ENCODE measurements at regions not wholly inside any gene's neighbourhood (a gene's known extent, or its start where the extent isn't known, plus 50 kb on each side); places are given as distances from the start of the nearest gene placed in this dataset.
"Not testable (repeated sequence)": the region's sequence is repeated elsewhere in the genome, so short reads cannot be mapped to it uniquely, and the experiment has no call there.

DNA sequence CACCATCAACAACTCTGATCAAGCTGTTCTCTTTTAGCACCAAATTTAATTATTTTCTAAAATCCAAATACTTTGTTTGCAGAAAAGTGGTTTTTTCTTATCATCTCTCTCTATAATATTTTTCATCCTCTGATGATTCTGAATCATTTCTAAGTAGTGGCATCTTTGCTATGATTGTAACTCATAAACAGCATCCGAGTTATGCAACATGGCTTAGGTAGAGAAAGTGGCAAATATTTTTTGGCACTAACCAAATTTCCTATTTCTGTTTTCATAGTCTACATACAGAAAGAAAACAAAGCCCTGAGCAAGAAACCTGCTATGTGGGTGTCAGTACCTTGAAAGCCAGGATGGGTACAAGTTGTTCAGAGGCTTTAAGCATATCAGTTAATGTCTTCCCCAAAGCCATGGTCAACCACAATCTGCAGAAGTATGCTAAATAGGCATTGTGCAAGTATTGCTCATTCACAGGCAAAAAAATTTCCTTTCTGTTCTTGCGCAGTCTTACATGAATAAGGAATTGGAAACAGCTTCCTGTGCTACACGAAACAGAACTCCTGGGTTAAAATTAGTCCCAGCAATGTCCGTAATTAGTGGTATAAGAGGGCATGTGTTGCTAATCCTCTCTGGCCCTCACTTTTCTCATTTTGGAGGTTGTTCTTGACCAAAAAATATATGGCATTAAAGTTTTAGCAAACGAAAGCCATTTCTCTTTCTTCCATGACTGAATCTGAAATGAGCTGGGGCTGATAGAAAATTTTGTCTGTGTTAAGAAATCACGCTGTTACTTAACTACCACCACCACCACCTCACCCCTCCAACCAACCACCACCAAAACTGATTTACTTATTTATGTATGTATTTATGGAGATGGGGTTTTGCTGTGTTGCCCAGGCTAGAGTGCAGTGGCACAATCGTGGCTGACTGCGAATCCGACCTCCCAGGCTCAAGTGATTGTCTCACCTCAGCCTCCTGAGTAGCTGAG lies 325.6 kb upstream of the MAGI2 start:
- no peak for DNase-seq (ENCODE audit: low spot score)

DNA sequence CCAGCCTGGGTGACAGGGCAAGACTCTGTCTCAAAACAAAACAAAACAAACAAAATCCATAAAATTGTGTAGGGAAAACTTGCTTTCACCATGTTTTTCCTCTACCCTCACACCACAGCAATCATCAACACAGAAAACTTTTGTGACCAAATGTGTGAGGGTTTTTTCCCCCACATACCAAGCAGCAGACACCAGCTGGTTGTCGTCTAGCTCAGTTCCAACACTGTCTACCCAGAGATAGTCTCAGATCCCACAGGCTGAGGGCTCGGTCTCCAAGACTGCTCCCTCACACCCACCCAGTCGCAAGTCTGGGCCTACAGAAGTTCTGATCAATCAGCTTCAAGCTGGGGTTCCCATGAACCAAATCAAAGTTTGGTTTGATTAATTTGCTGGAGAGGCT lies 322.4 kb upstream of the MAGI2 start:
- DNase-seq (ENCODE audit: low spot score): no peak

DNA sequence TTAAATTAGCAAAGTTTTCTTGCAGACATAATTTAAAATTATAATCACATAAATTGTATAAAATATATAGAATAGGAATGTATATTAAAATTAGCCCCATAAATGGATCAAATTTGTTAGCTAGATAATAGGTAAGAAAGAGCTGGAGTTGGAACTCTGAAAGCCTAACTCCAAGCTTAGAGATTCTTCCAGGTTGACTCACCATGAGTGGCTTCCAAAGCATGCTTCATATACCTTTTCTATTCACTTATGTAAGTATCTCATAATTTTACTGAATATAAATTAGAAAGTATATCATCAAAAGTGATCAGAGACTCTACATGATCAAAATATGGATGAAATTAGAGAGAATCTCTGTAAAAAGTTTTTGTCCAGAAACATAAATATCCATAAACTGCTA lies 320.7 kb upstream of the MAGI2 start:
- DNase-seq (ENCODE audit: low spot score): no peak

DNA sequence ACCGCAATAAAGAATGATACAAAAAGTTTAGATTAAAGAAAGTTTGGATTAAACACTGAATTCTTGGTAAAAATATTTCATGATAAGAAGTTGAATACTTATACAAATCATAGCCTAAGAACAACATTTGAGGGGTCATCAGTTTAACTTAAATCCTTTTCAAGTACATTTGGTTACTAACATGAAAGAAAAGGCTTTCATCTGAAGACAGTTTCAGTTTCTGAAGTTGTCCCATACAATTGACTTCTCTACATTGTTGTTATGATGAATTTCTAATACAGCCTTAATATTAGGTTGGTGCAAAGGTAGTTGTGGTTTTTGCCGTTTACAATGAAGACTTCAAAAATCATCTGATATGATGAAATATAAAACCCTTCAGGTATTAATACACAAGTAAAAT lies 317.5 kb upstream of the MAGI2 start:
- no peak for DNase-seq (ENCODE audit: low spot score)

DNA sequence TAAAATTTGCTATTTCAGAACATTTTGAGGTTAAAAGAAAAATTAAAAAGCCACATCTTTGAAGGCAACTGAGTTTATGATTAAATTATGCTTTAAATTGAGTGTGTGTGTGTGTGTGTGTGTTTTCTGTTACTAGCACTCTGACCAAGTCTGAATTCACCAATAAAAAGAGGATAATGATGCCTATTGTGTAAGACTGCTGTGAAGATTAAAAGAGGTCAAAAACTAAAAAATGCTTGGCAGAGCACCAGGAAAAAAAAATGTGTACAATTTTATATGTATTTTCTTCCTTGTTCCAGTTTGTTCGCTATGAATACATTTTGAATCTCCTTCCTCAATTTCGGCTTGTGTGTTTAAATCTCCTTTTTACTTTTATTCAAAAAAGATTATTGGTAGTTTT lies 316.6 kb upstream of the MAGI2 start:
- DNase-seq (ENCODE audit: low spot score): no peak

DNA sequence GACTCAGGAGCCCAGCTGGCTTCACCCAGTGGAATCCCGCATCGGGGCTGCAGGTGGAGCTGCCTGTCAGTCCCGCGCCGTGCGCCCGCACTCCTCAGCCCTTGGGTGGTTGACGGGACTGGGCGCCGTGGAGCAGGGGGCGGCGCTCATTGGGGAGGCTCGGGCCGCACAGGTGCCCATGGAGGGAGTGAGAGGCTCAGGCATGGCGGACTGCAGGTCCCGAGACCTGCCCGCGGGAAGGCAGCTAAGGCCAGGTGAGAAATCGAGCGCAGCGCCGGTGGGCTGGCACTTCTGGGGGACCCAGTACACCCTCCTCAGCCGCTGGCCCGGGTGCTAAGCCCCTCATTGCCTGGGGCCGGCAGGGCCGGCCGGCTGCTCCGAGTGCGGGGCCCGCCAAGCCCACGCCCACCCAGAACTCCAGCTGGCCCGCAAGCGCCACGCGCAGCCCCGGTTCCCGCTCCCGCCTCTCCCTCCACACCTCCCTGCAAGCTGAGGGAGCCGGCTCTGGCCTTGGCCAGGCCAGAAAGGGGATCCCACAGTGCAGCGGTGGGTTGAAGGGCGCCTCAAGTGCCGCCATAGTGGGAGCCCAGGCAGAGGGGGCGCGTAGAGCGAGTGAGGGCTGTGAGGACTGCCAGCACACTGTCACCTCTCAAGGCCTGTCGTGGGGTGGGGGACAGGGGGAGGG lies 314.6 kb upstream of the MAGI2 start:
- DNase-seq (ENCODE audit: low spot score): not testable (repeated sequence)

DNA sequence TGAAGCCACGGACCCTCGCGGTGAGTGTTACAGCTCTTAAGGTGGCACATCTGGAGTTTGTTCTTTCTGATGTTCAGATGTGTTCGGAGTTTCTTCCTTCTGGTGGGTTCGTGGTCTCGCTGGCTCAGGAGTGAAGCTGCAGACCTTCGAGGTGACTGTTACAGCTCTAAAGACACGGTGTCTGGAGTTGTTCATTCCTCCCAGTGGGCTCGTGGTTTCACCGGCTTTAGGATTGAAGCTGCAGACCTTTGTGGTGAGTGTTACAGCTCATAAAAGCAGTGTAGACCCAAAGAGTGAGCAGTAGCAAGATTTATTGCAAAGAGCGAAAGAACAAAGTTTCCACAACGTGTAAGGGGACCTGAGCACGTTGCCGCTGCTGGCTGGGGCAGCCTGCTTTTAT lies 313.7 kb upstream of the MAGI2 start:
- DNase-seq (ENCODE audit: low spot score): not testable (repeated sequence)

DNA sequence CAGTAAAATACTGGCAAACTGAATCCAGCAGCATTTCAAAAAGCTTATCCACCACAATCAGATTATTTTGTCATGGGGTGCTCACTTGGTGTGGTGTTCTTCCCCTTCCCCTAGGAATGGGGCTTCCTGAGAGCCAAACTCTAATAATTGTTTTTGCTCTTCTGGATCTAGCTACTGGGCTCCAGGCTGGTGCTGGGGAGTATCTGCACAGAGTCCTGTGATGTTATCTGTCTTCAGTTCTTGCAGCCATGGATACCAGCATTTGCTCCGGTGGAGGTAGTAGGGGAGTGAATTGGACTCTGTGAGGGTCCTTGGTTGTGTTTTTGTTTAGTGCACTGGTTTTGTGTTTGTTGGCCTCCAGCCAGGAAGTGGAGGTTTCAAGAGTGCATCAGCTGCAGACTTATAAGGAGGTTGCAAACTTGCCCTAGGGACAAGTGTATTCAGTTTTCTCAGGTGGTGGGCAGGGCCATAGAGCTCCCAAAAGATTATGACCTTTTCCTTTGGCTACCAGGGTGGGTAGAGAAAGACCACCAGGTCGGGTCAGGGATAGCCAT lies 308.5 kb upstream of the MAGI2 start:
- DNase-seq (ENCODE audit: low spot score): no peak

DNA sequence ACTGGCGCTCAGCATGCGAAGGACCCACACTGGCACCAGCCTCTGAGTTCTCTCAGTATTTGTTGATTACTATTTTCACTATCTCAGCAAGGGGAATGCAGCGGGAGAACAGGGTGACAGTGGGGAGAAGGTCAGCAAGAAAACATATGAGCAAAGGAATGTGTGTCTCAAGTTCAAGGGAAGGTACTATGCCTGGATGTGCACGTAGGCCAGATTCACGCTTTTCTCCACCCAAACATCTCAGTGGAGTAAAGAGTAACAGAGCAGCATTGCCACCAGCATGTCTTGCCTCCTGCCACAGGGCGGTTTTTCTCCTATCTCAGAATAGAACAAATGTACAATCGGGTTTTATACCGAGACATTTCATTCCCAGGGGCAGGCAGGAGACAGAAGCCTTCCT lies 297.5 kb upstream of the MAGI2 start:
- not testable (repeated sequence) for DNase-seq (ENCODE audit: low spot score)

DNA sequence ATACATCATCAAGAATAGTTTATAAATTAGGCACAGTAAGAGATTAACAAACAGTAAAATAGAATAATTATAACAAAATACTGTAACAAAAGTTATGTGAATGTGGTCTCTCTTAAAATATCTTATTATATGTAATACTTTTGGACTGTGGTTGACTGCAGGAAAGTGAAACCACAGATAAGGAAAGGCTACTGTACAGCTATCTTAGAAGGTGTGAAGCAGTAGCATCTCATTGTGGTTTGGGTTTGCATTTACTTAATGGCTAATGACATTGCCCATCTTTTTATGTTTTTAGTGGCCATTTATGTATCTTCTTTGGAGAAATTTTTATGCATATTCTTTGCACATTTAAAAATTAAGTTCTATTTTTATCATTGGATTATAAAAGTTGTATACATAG lies 296.4 kb upstream of the MAGI2 start:
- no peak for DNase-seq (ENCODE audit: low spot score)

DNA sequence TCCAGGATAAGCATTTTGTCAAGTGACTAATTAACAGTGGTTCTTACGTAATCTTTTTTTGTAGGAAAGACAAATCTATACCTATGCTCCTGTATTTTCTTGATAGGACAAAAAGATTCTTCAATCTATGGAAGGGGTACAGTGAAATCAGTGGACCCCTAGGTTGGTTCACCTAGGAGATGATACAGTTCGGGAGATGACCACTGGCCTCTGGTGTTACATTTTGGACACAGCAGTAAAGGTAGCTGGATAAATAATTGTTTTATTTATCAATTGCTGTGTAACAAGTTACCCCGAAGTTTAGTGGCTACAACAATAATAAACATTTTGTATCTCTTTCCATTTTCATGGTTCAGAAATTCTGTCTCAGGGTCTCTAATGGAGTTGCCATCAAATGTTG lies 288.2 kb upstream of the MAGI2 start:
- DNase-seq (ENCODE audit: low spot score): no peak

DNA sequence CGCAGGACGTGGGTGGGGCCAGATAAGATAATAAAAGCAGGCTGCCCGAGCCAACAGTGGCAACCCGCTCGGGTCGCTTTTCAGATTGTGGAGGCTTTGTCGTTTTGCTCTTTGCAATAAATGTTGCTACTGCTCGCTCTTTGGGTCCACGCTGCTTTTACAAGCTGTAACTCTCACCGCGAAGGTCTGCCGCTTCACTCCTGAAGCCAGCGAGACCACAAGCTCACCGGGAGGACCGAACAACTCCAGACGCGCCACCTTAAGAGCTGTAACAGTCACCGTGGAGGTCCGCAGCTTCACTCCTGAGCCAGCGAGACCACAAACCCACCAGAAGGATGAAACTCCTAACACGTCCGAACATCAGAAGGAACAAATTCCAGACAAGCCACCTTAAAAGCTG lies 286.6 kb upstream of the MAGI2 start:
- no peak for DNase-seq (ENCODE audit: low spot score)

DNA sequence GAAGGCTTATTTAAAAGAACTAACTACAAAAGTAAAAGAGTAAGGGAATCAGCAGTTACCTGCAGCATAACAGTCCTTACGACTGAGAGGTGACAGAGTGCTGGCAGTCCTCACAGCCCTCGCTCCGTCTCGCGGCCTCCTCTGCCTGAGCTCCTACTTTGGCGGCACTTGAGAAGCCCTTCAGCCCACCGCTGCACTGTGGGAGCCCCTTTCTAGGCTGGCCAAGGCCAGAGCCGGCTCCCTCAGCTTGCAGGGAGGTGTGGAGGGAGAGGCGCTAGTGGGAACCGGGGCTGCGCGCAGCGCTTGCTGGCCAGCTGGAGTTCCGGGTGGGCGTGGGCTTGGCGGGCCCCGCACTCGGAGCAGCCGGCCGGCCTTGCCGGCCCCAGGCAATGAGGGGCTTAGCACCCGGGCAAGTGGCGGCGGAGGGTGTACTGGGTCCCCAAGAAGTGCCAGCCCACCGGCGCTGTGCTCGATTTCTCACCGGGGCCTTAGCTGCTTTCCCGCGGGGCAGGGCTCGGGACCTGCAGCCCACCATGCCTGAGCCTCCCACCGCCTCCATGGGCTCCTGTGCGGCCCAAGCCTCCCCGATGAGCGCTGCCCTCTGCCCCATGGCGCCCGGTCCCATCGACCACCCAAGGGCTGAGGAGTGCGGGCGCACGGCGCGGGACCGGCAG lies 285.7 kb upstream of the MAGI2 start:
- DNase-seq (ENCODE audit: low spot score): not testable (repeated sequence)

DNA sequence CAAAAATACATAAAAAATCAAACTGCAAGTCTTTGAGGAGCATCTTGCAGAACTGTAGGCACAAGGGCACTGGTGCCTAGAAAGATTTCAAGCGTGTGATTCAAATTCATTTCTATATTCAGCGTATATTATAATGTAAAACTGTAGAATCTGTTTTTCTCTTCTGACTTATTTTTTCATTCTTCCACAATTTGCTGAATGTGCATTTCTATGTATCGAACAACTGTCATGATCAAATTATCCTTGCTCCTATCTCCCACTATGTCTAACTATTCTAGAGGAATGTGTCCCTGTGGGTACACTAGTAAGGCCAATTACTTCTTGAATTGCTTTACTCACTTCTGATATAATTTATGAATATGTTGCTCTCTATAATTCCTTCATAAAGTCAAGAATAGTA lies 283.0 kb upstream of the MAGI2 start:
- no peak for DNase-seq (ENCODE audit: low spot score)

DNA sequence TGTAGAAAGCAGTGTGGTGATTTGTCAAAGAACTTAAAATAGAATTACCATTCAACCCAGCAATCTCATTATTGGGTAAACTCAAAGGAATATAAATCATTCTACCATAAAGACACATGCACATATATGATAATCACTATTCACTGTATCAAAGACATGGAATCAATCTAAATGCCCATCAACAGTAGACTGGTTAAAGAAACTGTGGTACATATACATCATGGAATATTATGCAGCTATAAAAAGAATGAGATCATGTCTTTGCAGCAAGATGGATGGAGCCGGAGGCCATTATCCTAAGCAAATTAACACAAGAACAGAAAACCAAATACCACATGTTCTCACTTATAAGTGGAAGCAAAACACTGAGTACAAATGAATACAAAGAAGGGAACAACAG lies 281.5 kb upstream of the MAGI2 start:
- no peak for DNase-seq (ENCODE audit: low spot score)

DNA sequence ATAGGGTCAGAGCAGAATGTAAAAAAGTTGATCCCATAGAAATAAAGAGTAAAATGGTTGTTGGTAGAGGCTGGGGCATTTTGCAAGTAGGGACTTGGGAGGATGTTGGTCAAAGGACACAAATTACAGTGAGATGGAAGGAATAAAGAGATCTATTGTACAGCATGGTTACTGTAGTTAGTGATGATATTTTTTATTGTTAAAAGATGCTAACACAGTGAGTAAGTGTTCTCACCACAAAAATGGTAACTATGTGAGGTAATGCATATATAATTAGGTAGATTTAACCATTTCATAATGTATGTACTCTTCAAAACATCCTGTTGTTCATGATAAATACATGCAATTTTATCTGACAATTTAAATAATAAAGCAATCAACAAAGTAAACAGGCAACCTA lies 280.7 kb upstream of the MAGI2 start:
- DNase-seq (ENCODE audit: low spot score): no peak

DNA sequence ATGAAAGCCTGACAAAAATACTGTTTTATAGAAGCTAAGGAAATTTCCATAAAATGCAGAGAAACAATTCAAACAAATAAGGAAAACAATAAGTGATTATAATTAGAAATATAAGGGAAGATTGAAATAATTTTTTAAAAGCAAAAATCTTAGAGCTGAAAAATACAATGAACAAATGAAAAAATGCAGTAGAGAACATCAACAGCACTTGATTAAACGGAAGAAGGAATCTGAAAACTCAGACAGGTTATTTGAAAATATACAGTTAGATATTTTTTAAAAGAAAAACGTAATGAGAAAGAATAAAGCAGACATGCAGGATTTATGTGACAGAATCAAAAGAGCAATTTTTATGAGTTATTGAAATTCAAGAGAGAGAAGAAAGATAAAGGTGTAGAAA lies 279.1 kb upstream of the MAGI2 start:
- DNase-seq (ENCODE audit: low spot score): no peak

DNA sequence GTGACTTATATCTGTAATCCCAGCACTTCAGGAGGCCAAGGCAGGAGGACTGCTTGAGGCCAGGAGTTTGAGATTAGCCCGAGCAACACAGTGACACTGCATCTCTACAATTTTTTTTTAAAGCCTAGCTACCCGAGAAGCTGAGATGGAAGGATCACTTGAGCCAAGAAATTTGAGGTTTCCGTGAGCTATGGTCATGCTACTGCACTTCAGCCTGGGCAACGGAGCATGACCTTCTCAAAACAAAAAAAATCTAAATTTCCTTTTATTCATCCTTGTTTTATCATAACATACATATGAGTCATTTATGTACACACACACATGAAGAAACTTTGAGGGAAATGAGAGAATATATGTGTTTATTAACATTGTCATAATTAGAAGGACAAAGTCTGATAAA lies 277.5 kb upstream of the MAGI2 start:
- DNase-seq (ENCODE audit: low spot score): no peak

DNA sequence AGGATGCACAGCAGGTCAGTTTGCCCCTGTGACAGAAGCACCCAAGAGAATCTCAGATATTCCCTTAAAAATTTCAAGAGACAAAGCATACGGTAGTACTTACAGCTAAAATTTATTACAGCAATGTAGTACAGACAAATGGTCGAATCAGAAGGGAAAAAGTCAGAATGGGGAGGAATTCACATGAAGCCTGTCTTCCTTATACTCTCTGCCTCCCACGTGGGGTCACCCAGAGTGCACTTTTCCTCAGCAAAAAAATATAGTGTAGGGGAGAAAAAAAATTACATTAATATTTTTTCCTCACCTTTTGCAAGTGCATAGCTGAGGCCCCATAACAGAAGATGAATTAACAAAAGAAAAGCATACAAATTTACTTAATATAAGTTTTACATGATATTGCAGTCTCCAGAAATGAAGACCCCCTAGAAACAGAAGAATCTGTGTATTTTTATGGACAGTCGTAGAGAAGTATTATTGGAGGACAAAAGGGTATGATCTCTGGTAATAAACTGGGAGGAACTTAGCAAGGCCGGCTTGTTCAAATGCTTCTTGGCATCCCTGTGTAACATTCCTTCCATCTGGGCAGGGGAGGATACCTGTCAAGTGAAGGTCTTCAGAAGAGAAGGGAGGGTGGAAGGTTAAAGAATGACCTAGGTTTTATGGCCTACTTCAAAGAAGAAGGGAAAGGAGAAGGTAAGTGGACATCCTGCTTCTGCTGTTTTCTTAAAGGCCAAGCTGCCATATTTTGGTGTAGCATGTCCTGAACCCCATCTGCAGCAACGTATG lies 270.6 kb upstream of the MAGI2 start:
- no peak for DNase-seq (ENCODE audit: low spot score)

DNA sequence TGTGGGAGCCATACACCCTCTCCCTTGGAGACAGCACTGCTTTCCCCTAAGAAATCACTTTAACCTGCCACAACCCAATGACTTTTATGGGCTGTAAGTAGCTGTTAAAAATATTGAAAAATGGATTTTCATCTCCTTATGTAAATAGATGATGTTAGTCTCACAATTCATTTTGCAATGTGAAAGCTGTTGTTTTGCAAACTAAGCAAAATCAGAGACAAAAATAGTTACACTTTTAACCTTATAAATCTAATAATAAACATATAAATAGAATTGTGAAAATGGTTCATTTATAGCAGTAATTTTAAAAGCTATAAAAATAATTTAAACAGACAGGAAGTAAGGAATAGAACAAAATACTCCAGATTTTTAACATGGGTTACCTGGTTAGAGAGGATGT lies 268.8 kb upstream of the MAGI2 start:
- DNase-seq (ENCODE audit: low spot score): no peak

DNA sequence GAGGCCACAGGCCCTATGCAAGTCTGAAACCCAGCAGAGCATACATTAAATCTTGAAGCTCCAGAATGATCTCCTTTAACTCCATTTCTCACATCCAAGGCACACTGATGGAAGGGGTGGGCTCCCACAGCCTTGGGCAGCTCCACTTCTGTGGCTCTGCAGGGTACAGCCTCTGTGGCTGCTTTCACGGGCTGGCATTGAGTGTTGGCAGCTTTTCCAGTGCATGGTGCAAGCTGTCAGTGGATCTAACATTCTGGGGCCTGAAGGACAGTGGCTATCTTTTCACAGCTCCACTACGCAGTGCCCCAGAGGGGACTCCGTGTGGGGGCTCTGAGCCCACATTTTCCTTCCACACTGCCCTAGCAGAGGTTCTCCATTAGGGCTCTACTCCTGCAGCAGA lies 265.7 kb upstream of the MAGI2 start:
- DNase-seq (ENCODE audit: low spot score): no peak

DNA sequence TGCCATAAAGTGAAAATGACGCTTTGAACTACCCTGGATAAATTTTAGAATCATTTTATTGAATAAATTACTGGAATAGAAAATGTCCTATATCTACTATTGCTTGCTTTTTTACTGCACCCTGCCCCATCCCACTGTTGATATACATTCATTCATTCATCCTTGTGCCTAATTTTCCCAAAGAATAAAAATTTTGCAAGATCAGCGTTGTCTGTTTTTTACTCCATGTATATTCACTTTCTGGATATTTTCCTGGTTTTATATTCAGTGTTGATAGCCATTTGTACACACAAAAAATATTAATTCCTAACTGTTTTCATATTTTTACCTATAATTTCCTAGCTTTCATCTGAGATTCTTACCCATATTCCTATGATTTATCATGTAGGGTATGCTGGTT lies 262.9 kb upstream of the MAGI2 start:
- no peak for DNase-seq (ENCODE audit: low spot score)

Measured in HuH-7.5 (cell line).